ENCODE measurements at regions not wholly inside any gene's neighbourhood (a gene's known extent, or its start where the extent isn't known, plus 50 kb on each side); places are given as distances from the start of the nearest gene placed in this dataset.
"Not testable (repeated sequence)": the region's sequence is repeated elsewhere in the genome, so short reads cannot be mapped to it uniquely, and the experiment has no call there.

- Histone ChIP-seq H2AFZ (ENCODE audit: low read depth, low read length, severe bottlenecking) (no peak overlapping the region), H3K27ac (ENCODE audit: low read depth, low read length) (no peak overlapping the region), H3K79me2 (ENCODE audit: insufficient read depth, low read length) (no peaks in the 10 kb centered on the region), H3K9me2 (replicated peaks; ENCODE audit: insufficient read depth, low read length) (no peaks in the 10 kb centered on the region), H3F3A (ENCODE audit: insufficient read depth) (no peaks in the 10 kb centered on the region), H3K9ac (ENCODE audit: low read length) (no peak overlapping the region), H3K4me3 (ENCODE audit: insufficient read depth, low read length, poor library complexity, severe bottlenecking) (no peak overlapping the region), H3K27me3 (ENCODE audit: low read length) (no peaks in the 10 kb centered on the region), H4K20me1 (ENCODE audit: low read depth, low read length) (no peaks in the 10 kb centered on the region), H3K4me2 (ENCODE audit: low read depth, low read length, poor library complexity, severe bottlenecking) (no peak overlapping the region), H3K9me3 (ENCODE audit: insufficient read depth, low read length) (no peaks in the 10 kb centered on the region), H3K36me3 (ENCODE audit: low read length) (no peaks in the 10 kb centered on the region)
- TF ChIP-seq EZH2phosphoT487 (conservative IDR thresholded peaks at IDR 0.05; ENCODE audit: low read length) = no peak
- no peak for TF ChIP-seq CTCF (IDR thresholded peaks at IDR 0.05; ENCODE audit: insufficient read depth, low read length, poor library complexity, severe bottlenecking)
These were observed 348.7 kb upstream of the HS6ST1 start for GRCh38 chr2:128667391-128667790.

- no peak overlapping the region for H3K4me2 ChIP-seq (ENCODE audit: low read depth, low read length, poor library complexity, severe bottlenecking)
- no peak overlapping the region for H3K9ac ChIP-seq (ENCODE audit: low read length)
- H3K79me2 ChIP-seq (ENCODE audit: insufficient read depth, low read length) = no peaks in the 10 kb centered on the region
- no peaks in the 10 kb centered on the region for H3K9me2 ChIP-seq (replicated peaks; ENCODE audit: insufficient read depth, low read length)
- H3K27ac ChIP-seq (ENCODE audit: low read depth, low read length) = no peak overlapping the region
- no peak overlapping the region for H3K4me3 ChIP-seq (ENCODE audit: insufficient read depth, low read length, poor library complexity, severe bottlenecking)
- no peaks in the 10 kb centered on the region for H3K9me3 ChIP-seq (ENCODE audit: insufficient read depth, low read length)
- no peaks in the 10 kb centered on the region for H3F3A ChIP-seq (ENCODE audit: insufficient read depth)
- no peaks in the 10 kb centered on the region for H4K20me1 ChIP-seq (ENCODE audit: low read depth, low read length)
- no peak overlapping the region for H2AFZ ChIP-seq (ENCODE audit: low read depth, low read length, severe bottlenecking)
- TF ChIP-seq EZH2phosphoT487 (conservative IDR thresholded peaks at IDR 0.05; ENCODE audit: low read length) (no peak), CTCF (IDR thresholded peaks at IDR 0.05; ENCODE audit: insufficient read depth, low read length, poor library complexity, severe bottlenecking) (no peak)
- no peaks in the 10 kb centered on the region for H3K36me3 ChIP-seq (ENCODE audit: low read length)
- no peaks in the 10 kb centered on the region for H3K27me3 ChIP-seq (ENCODE audit: low read length)
These were observed 350.3 kb upstream of the HS6ST1 start for GRCh38 chr2:128668946-128669345.

- no peaks in the 10 kb centered on the region for H3K9me2 ChIP-seq (replicated peaks; ENCODE audit: insufficient read depth, low read length)
- H4K20me1 ChIP-seq (ENCODE audit: low read depth, low read length) = no peaks in the 10 kb centered on the region
- H2AFZ ChIP-seq (ENCODE audit: low read depth, low read length, severe bottlenecking) = no peak overlapping the region
- no peaks in the 10 kb centered on the region for H3K27me3 ChIP-seq (ENCODE audit: low read length)
- H3K9me3 ChIP-seq (ENCODE audit: insufficient read depth, low read length) = no peaks in the 10 kb centered on the region
- no peak overlapping the region for H3K9ac ChIP-seq (ENCODE audit: low read length)
- no peaks in the 10 kb centered on the region for H3K36me3 ChIP-seq (ENCODE audit: low read length)
- H3K27ac ChIP-seq (ENCODE audit: low read depth, low read length) = no peak overlapping the region
- H3K4me3 ChIP-seq (ENCODE audit: insufficient read depth, low read length, poor library complexity, severe bottlenecking) = no peak overlapping the region
- no peaks in the 10 kb centered on the region for H3F3A ChIP-seq (ENCODE audit: insufficient read depth)
- H3K79me2 ChIP-seq (ENCODE audit: insufficient read depth, low read length) = no peaks in the 10 kb centered on the region
- TF ChIP-seq EZH2phosphoT487 (conservative IDR thresholded peaks at IDR 0.05; ENCODE audit: low read length) (no peak), CTCF (IDR thresholded peaks at IDR 0.05; ENCODE audit: insufficient read depth, low read length, poor library complexity, severe bottlenecking) (no peak)
- no peak overlapping the region for H3K4me2 ChIP-seq (ENCODE audit: low read depth, low read length, poor library complexity, severe bottlenecking)
These were observed 351.4 kb upstream of the HS6ST1 start for GRCh38 chr2:128670066-128670465.

GRCh38 chr2:128671981-128672757 is 353.5 kb upstream of the HS6ST1 start:
- not testable (repeated sequence) for H3K4me2 ChIP-seq (ENCODE audit: low read depth, low read length, poor library complexity, severe bottlenecking); H3K9me2 ChIP-seq (replicated peaks; ENCODE audit: insufficient read depth, low read length); H3F3A ChIP-seq (ENCODE audit: insufficient read depth); H3K9ac ChIP-seq (ENCODE audit: low read length); H3K4me3 ChIP-seq (ENCODE audit: insufficient read depth, low read length, poor library complexity, severe bottlenecking); H4K20me1 ChIP-seq (ENCODE audit: low read depth, low read length); H3K9me3 ChIP-seq (ENCODE audit: insufficient read depth, low read length); H3K79me2 ChIP-seq (ENCODE audit: insufficient read depth, low read length); H3K27me3 ChIP-seq (ENCODE audit: low read length); H3K27ac ChIP-seq (ENCODE audit: low read depth, low read length); H2AFZ ChIP-seq (ENCODE audit: low read depth, low read length, severe bottlenecking); H3K36me3 ChIP-seq (ENCODE audit: low read length)

GRCh38 chr2:128679680-128680079 is 361.0 kb upstream of the HS6ST1 start:
- not testable (repeated sequence) for H3K36me3 ChIP-seq (ENCODE audit: low read length); H3K4me2 ChIP-seq (ENCODE audit: low read depth, low read length, poor library complexity, severe bottlenecking); H3K9ac ChIP-seq (ENCODE audit: low read length); H3K9me3 ChIP-seq (ENCODE audit: insufficient read depth, low read length); H3F3A ChIP-seq (ENCODE audit: insufficient read depth); H3K4me3 ChIP-seq (ENCODE audit: insufficient read depth, low read length, poor library complexity, severe bottlenecking); H3K9me2 ChIP-seq (replicated peaks; ENCODE audit: insufficient read depth, low read length); H3K27me3 ChIP-seq (ENCODE audit: low read length); H2AFZ ChIP-seq (ENCODE audit: low read depth, low read length, severe bottlenecking); H3K27ac ChIP-seq (ENCODE audit: low read depth, low read length); H4K20me1 ChIP-seq (ENCODE audit: low read depth, low read length); H3K79me2 ChIP-seq (ENCODE audit: insufficient read depth, low read length)
